Ovary (tissue), 7 donors: ENCODE measurements at regions not wholly inside any gene's neighbourhood (a gene's known extent, or its start where the extent isn't known, plus 50 kb on each side); places are given as distances from the start of the nearest gene placed in this dataset.

Experiments used
- DNase-seq, 5 donors: peaks; one replicate each; pipeline ENCODE4 v3.0.0-alpha.2; 2019 to 2020
- H3K27ac ChIP-seq, 2 donors: fragments of 200-600 bp; one replicate each; pipeline versions ENCODE4 v1.5.1 to v1.8.0; 2019 to 2022
- H3K27me3 ChIP-seq: fragments of 200-600 bp; one replicate; pipeline ENCODE4 v1.8.0; 2022
- H3K36me3 ChIP-seq: fragments of 200-600 bp; sonication (generic); one replicate; pipeline ENCODE4 v1.5.1; 2019
- H3K4me1 ChIP-seq: one replicate; pipeline ENCODE4 v1.8.1; 2013; ENCODE audit warnings: mild to moderate bottlenecking, moderate library complexity; ENCODE audit not compliant: insufficient read depth
- H3K4me3 ChIP-seq: fragments of 200-600 bp; sonication (generic); one replicate; pipeline ENCODE4 v1.5.1; 2017
- H3K9me3 ChIP-seq, 2 donors: fragments of 200-600 bp in 1 of 2; sonication (generic) in 1 of 2; one replicate each; pipeline versions ENCODE4 v1.5.1 to v1.8.1; 2013 to 2019; ENCODE audit warnings: mild to moderate bottlenecking in 1 of 2, moderate library complexity in 1 of 2
- CTCF ChIP-seq, 3 donors: fragments of 450-650 bp in 2 of 3; fragments of 200-600 bp in 1 of 3; IDR thresholded peaks; one replicate each; pipeline versions ENCODE4 v1.5.1 to v1.8.0; 2016 to 2022; ENCODE audit warnings: antibody characterized with exemption in 3 of 3, mild to moderate bottlenecking in 1 of 3
- EP300 ChIP-seq: sonication (generic); formaldehyde crosslinking; IDR thresholded peaks from one replicate; pipeline ENCODE4 v1.6.1; 2017; ENCODE audit warnings: antibody characterized with exemption
- POLR2A ChIP-seq: fragments of 450-650 bp; IDR thresholded peaks from one replicate; pipeline ENCODE4 v1.6.1; 2017; ENCODE audit warnings: antibody characterized with exemption, mild to moderate bottlenecking, moderate library complexity
- WGBS, 3 donors: extraction: QIAGEN DNeasy Blood & Tissue Kit in 1 of 3; methylation state at CpG; one replicate each; pipeline versions ENCODE4 v1.1.5 to v1.1.7; 2013 to 2017; 5-methylcytosine and 5-hydroxymethylcytosine counted together
- intact Hi-C, 4 donors: fragments of 100-400 bp; cut with DNase I; formaldehyde crosslinking; loops; one replicate each; pipeline versions ENCODE4 v1.11.0 to v1.15.1; 2022 to 2023
- donor health status: DM: no; HTN: no; CAD: no; lungs with moderate emphysema.
- donor health status: DM: no; HTN: no; CAD: no.
- donor health status: Bipolar disorder and iron deficiency.
- donor health status: DM: no; HTN: no; CAD: no.
- donor health status: DM: yes; HTN: yes; CAD: no.

- no peaks in the 10 kb centered on the region for H3K36me3 ChIP-seq
- H3K27ac ChIP-seq, result no peak overlapping the region
- H3K4me1 ChIP-seq, result no peaks in the 10 kb centered on the region
- intact Hi-C loops, result no loop called here
- no peak for DNase-seq
- WGBS, 3 donors, result 73 to 83% (median 80%) methylated on average over 2 of the region's 2 CpGs
- H3K9me3 ChIP-seq, result no peaks in the 10 kb centered on the region
- H3K4me3 ChIP-seq, result no peak overlapping the region
- TF ChIP-seq CTCF (IDR thresholded peaks at IDR 0.05), result no peak
- no peak for TF ChIP-seq POLR2A
- no peak for TF ChIP-seq EP300
- H3K27me3 ChIP-seq, result no peaks in the 10 kb centered on the region
Measured at GRCh38 chr5:97635553-97635952, 452.5 kb upstream of the RIOK2 start.

DNA sequence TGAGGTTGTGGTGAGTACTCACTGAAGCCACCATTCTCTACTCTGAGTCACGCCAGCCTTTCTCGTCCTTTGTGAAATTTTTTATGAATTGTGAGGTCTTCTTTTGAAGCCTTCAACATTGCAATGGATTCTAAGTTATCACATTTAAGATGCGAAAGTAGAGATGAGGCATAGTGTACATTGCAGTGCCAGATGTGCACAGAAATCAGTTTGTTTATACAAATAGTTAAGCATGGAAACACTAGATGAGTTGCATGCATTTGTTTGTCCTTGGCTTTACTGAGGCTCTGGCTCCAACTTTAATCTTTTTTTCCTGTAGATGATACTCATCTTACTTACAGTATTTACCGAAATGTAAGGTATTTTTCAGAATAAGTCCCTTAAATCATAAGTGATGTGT is 453.7 kb upstream of the RIOK2 start:
- no peak for DNase-seq
- Histone ChIP-seq H3K4me3 (no peak overlapping the region), H3K27me3 (no peaks in the 10 kb centered on the region), H3K9me3 (no peaks in the 10 kb centered on the region), H3K4me1 (no peaks in the 10 kb centered on the region), H3K27ac (no peak overlapping the region), H3K36me3 (no peaks in the 10 kb centered on the region)
- 48 to 68% (median 57%) methylated on average over 4 of the region's 4 CpGs for WGBS, 3 donors
- intact Hi-C loops, result no loop called here
- TF ChIP-seq EP300, result no peak
- no peak for TF ChIP-seq POLR2A
- TF ChIP-seq CTCF (IDR thresholded peaks at IDR 0.05), result no peak

DNA sequence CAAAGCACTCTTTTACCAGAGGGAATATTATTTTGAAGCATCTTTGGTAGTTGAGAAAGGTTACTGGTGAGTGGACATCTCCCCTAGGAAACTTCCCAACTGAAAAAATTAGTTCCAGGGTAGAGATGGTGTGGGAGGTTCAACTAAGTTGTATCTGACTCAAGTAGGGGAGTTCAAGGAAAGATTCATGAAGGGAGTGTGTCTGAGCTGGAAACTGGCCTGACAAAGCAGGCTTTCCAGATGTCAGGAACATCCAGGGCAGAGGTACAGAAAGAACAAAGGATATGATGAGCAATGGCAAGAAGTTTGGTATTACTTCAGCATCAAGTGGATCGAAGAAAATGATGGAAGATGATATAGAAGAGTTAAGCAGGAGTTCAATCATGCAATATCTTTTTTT is 458.0 kb upstream of the RIOK2 start:
- intact Hi-C loops, result no loop called here
- no peaks in the 10 kb centered on the region for H3K27me3 ChIP-seq
- H3K27ac ChIP-seq, result no peak overlapping the region
- 19 to 28% (median 25%) methylated on average over 1 of the region's 1 CpG for WGBS, 3 donors
- H3K4me1 ChIP-seq, result no peaks in the 10 kb centered on the region
- no peak for TF ChIP-seq EP300
- TF ChIP-seq CTCF (IDR thresholded peaks at IDR 0.05), result no peak
- no peak for TF ChIP-seq POLR2A
- no peak for DNase-seq
- H3K4me3 ChIP-seq, result no peak overlapping the region
- no peaks in the 10 kb centered on the region for H3K9me3 ChIP-seq
- no peaks in the 10 kb centered on the region for H3K36me3 ChIP-seq

- intact Hi-C loops, result no loop called here
- DNase-seq, result no peak
- no peaks in the 10 kb centered on the region for H3K36me3 ChIP-seq
- H3K4me3 ChIP-seq, result no peak overlapping the region
- no peaks in the 10 kb centered on the region for H3K4me1 ChIP-seq
- no peaks in the 10 kb centered on the region for H3K9me3 ChIP-seq
- TF ChIP-seq POLR2A (no peak), EP300 (no peak), CTCF (IDR thresholded peaks at IDR 0.05) (no peak)
- no peaks in the 10 kb centered on the region for H3K27me3 ChIP-seq
- H3K27ac ChIP-seq, result no peak overlapping the region
Measured at GRCh38 chr5:97644206-97644605, 461.2 kb upstream of the RIOK2 start.

DNA sequence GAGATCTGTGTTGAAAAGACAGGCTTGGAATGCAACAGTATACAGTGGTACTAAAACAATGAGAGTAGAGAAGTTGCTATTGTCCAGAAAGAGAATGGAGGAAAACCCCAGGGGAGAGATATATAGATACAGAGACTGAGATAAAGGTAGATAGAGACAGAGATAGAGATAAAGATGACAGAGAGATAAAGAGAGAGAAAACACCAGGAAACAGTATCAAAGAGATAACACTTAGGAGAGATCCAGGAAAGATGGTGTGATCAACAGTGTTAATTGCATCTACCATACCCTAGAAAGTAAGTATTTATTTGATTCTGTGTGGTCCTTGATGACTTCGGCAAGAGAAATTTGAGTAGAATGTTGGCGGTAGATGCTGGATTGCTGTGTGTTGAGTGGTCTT is 461.8 kb upstream of the RIOK2 start:
- no peak for TF ChIP-seq CTCF (IDR thresholded peaks at IDR 0.05)
- TF ChIP-seq EP300, result no peak
- TF ChIP-seq POLR2A, result no peak
- intact Hi-C loops, result no loop called here
- WGBS, 3 donors, result 93 to 98% (median 96%) methylated on average over 2 of the region's 2 CpGs

More for the DNA sequence above, 461.8 kb upstream of the RIOK2 start:
- Histone ChIP-seq H3K27ac (no peak overlapping the region), H3K9me3 (no peaks in the 10 kb centered on the region), H3K36me3 (no peaks in the 10 kb centered on the region), H3K27me3 (no peaks in the 10 kb centered on the region), H3K4me3 (no peak overlapping the region), H3K4me1 (no peaks in the 10 kb centered on the region)
- DNase-seq, result no peak
